SH-SY5Y (cell line): ENCODE measurements at regions not wholly inside any gene's neighbourhood (a gene's known extent, or its start where the extent isn't known, plus 50 kb on each side); places are given as distances from the start of the nearest gene placed in this dataset.

Experiments used
- GATA2 ChIP-seq: IDR thresholded peaks from 2 replicates; pipeline ENCODE4 v1.6.1; 2011; ENCODE audit warnings: mild to moderate bottlenecking, low read depth, low read length
- GATA3 ChIP-seq: IDR thresholded peaks from 2 replicates; pipeline ENCODE4 v1.6.1; 2011; ENCODE audit warnings: low read depth, mild to moderate bottlenecking, low read length, moderate library complexity

DNA sequence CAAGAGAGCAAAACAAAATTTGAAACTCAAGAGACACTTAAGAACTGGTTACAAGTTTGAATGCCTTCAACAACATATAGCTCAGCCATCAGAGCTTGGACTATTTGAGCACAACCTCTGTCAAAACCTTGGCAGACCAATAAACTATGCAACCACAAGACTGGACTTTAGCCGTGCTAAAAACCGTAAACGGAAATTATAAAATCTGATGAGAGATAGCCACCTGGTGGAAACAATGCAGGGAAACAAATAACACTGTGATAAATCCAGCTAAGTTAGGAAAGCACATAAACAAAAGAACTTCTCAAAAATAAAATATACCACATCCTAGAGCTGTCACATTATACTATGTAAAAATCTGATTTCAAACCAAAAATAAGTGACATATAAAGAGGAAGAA lies 1074.2 kb upstream of the NOVA1 start:
- no peak for TF ChIP-seq GATA2
- no peak for TF ChIP-seq GATA3
